ENCODE measurements at regions not wholly inside any gene's neighbourhood (a gene's known extent, or its start where the extent isn't known, plus 50 kb on each side); places are given as distances from the start of the nearest gene placed in this dataset.

- TF ChIP-seq FOXM1 (IDR thresholded peaks at IDR 0.05; ENCODE audit: borderline replicate concordance, low read depth) (no peak), EGR1 (IDR thresholded peaks at IDR 0.05) (no peak), TAF1 (IDR thresholded peaks at IDR 0.05; ENCODE audit: low read depth) (no peak)
- TF ChIP-seq, protein P1, sequence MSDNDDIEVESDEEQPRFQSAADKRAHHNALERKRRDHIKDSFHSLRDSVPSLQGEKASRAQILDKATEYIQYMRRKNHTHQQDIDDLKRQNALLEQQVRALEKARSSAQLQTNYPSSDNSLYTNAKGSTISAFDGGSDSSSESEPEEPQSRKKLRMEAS (IDR thresholded peaks at IDR 0.05), result no peak
Measured at GRCh38 chr1:57711326-57711725, 287.5 kb upstream of the DAB1 start.

DNA sequence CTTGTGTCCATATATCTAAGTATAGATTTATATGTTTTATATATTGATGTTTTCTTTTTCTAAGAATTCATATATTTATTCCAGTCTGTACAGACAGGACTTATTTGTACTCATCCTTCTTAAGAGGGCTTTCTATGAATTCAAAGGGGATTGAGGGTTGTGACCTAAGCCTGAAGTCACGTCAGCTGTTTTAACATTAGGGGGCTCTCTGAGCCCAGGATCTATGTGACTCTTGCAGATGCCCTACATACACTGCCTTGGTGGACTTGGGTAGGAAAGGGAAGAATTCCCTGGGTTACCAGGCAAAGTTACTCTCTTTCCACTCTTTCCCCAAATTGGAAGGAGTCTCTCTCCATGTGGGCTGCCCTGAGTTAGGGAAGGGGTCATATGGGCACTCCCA lies 283.8 kb upstream of the DAB1 start:
- TF ChIP-seq ZBTB7A (IDR thresholded peaks at IDR 0.05; ENCODE audit: low read depth) (no peak), YY1 (IDR thresholded peaks at IDR 0.05; ENCODE audit: low read depth) (no peak), RAD21 (IDR thresholded peaks at IDR 0.05; ENCODE audit: low read depth) (no peak), FOXM1 (IDR thresholded peaks at IDR 0.05; ENCODE audit: borderline replicate concordance, low read depth) (no peak), TEAD4 (IDR thresholded peaks at IDR 0.05) (no peak), TAF1 (IDR thresholded peaks at IDR 0.05; ENCODE audit: low read depth) (no peak), EGR1 (IDR thresholded peaks at IDR 0.05) (no peak), CEBPB (IDR thresholded peaks at IDR 0.05) (no peak), TCF12 (IDR thresholded peaks at IDR 0.05; ENCODE audit: low read depth) (no peak), NFIC (IDR thresholded peaks at IDR 0.05) (no peak), USF1 (IDR thresholded peaks at IDR 0.05) (no peak), EP300 (IDR thresholded peaks at IDR 0.05; ENCODE audit: borderline replicate concordance) (no peak), CREB1 (IDR thresholded peaks at IDR 0.05; ENCODE audit: low read depth) (no peak)
- TF ChIP-seq, protein P1 (IDR thresholded peaks at IDR 0.05), result no peak
- TF ChIP-seq, protein P2, sequence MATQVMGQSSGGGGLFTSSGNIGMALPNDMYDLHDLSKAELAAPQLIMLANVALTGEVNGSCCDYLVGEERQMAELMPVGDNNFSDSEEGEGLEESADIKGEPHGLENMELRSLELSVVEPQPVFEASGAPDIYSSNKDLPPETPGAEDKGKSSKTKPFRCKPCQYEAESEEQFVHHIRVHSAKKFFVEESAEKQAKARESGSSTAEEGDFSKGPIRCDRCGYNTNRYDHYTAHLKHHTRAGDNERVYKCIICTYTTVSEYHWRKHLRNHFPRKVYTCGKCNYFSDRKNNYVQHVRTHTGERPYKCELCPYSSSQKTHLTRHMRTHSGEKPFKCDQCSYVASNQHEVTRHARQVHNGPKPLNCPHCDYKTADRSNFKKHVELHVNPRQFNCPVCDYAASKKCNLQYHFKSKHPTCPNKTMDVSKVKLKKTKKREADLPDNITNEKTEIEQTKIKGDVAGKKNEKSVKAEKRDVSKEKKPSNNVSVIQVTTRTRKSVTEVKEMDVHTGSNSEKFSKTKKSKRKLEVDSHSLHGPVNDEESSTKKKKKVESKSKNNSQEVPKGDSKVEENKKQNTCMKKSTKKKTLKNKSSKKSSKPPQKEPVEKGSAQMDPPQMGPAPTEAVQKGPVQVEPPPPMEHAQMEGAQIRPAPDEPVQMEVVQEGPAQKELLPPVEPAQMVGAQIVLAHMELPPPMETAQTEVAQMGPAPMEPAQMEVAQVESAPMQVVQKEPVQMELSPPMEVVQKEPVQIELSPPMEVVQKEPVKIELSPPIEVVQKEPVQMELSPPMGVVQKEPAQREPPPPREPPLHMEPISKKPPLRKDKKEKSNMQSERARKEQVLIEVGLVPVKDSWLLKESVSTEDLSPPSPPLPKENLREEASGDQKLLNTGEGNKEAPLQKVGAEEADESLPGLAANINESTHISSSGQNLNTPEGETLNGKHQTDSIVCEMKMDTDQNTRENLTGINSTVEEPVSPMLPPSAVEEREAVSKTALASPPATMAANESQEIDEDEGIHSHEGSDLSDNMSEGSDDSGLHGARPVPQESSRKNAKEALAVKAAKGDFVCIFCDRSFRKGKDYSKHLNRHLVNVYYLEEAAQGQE (IDR thresholded peaks at IDR 0.05; ENCODE audit: low read depth), result no peak

DNA sequence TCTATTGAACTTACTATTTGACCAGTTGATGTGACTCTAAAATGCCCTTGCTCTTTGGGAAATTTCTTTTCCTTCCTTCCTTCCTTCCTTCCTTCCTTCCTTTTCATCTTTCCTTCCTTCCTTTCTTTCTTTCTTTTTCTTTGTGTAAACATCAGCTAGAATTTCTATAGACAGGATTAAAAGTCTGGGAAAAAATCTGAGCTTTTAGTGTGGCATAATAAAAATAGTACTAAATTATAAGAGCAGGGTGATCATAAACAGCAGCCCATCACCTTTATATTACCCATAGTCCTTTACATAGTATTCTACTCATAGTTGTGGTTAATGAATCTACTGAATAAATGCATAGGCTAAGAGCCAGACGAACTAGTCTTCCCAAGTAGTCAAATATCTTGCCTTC lies 281.0 kb upstream of the DAB1 start:
- TF ChIP-seq ZBTB7A (IDR thresholded peaks at IDR 0.05; ENCODE audit: low read depth) (no peak), EP300 (IDR thresholded peaks at IDR 0.05; ENCODE audit: borderline replicate concordance) (no peak), CEBPB (IDR thresholded peaks at IDR 0.05) (no peak), TAF1 (IDR thresholded peaks at IDR 0.05; ENCODE audit: low read depth) (no peak), NFIC (IDR thresholded peaks at IDR 0.05) (no peak), YY1 (IDR thresholded peaks at IDR 0.05; ENCODE audit: low read depth) (no peak), USF1 (IDR thresholded peaks at IDR 0.05) (no peak), RAD21 (IDR thresholded peaks at IDR 0.05; ENCODE audit: low read depth) (no peak), FOXM1 (IDR thresholded peaks at IDR 0.05; ENCODE audit: borderline replicate concordance, low read depth) (no peak), CREB1 (IDR thresholded peaks at IDR 0.05; ENCODE audit: low read depth) (no peak), TEAD4 (IDR thresholded peaks at IDR 0.05) (no peak), TCF12 (IDR thresholded peaks at IDR 0.05; ENCODE audit: low read depth) (no peak), EGR1 (IDR thresholded peaks at IDR 0.05) (no peak)
- TF ChIP-seq, protein P2 (IDR thresholded peaks at IDR 0.05; ENCODE audit: low read depth), result no peak
- TF ChIP-seq, protein P1 (IDR thresholded peaks at IDR 0.05), result no peak

- TF ChIP-seq NFIC (IDR thresholded peaks at IDR 0.05), result no peak
Measured at GRCh38 chr1:57704231-57704630, 280.4 kb upstream of the DAB1 start.

GRCh38 chr1:57696904-57697303 lies 273.0 kb upstream of the DAB1 start:
- TF ChIP-seq USF1 (IDR thresholded peaks at IDR 0.05) (no peak), ZBTB7A (IDR thresholded peaks at IDR 0.05; ENCODE audit: low read depth) (no peak), CREB1 (IDR thresholded peaks at IDR 0.05; ENCODE audit: low read depth) (no peak), NFIC (IDR thresholded peaks at IDR 0.05) (no peak), TCF12 (IDR thresholded peaks at IDR 0.05; ENCODE audit: low read depth) (no peak), CEBPB (IDR thresholded peaks at IDR 0.05) (no peak), RAD21 (IDR thresholded peaks at IDR 0.05; ENCODE audit: low read depth) (no peak), TAF1 (IDR thresholded peaks at IDR 0.05; ENCODE audit: low read depth) (no peak), EP300 (IDR thresholded peaks at IDR 0.05; ENCODE audit: borderline replicate concordance) (no peak), TEAD4 (IDR thresholded peaks at IDR 0.05) (no peak), FOXM1 (IDR thresholded peaks at IDR 0.05; ENCODE audit: borderline replicate concordance, low read depth) (no peak), YY1 (IDR thresholded peaks at IDR 0.05; ENCODE audit: low read depth) (no peak), EGR1 (IDR thresholded peaks at IDR 0.05) (no peak)
- TF ChIP-seq, protein P1 (IDR thresholded peaks at IDR 0.05), result no peak
- TF ChIP-seq, protein P2 (IDR thresholded peaks at IDR 0.05; ENCODE audit: low read depth), result no peak

Data from Ishikawa (cell line).